Spleen (tissue), 11 donors: ENCODE measurements at regions not wholly inside any gene's neighbourhood (a gene's known extent, or its start where the extent isn't known, plus 50 kb on each side); places are given as distances from the start of the nearest gene placed in this dataset.

Experiments used
- DNase-seq: peaks from one replicate; pipeline ENCODE4 v3.0.0-alpha.2; 2020
- H3K27ac ChIP-seq, 8 donors: fragments of 200-600 bp; sonication (generic) in 7 of 8; 1 replicate in 4 of 8; 2 replicates in 4 of 8; pipeline versions ENCODE4 v1.5.0 to v1.8.0; 2016 to 2021; ENCODE audit warnings: inconsistent platforms in 4 of 8, mild to moderate bottlenecking in 4 of 8, moderate library complexity in 1 of 8
- H3K27me3 ChIP-seq, 7 donors: fragments of 200-600 bp; sonication (generic) in 6 of 7; replicated peaks in 1 of 7; 1 replicate in 4 of 7; 2 replicates in 3 of 7; pipeline versions ENCODE4 v1.5.0 to v1.8.0; 2016 to 2021; ENCODE audit warnings: inconsistent platforms in 3 of 7, mild to moderate bottlenecking in 1 of 7
- H3K36me3 ChIP-seq, 6 donors: fragments of 200-600 bp; sonication (generic) in 5 of 6; 1 replicate in 4 of 6; 2 replicates in 2 of 6; pipeline versions ENCODE4 v1.5.0 to v1.8.0; 2016 to 2021; ENCODE audit warnings: inconsistent platforms in 2 of 6
- H3K4me1 ChIP-seq, 6 donors: fragments of 200-600 bp; sonication (generic) in 5 of 6; 1 replicate in 3 of 6; 2 replicates in 3 of 6; pipeline versions ENCODE4 v1.5.0 to v1.8.0; 2016 to 2021; ENCODE audit warnings: inconsistent platforms in 3 of 6
- H3K4me3 ChIP-seq, 8 donors: fragments of 200-600 bp; sonication (generic) in 7 of 8; 1 replicate in 4 of 8; 2 replicates in 4 of 8; pipeline versions ENCODE4 v1.5.0 to v1.8.0; 2016 to 2021; ENCODE audit warnings: inconsistent platforms in 4 of 8, mild to moderate bottlenecking in 4 of 8, moderate library complexity in 2 of 8
- H3K9me3 ChIP-seq, 8 donors: fragments of 200-600 bp; sonication (generic) in 7 of 8; 1 replicate in 4 of 8; 2 replicates in 4 of 8; pipeline versions ENCODE4 v1.5.0 to v1.8.0; 2016 to 2021; ENCODE audit warnings: inconsistent platforms in 4 of 8
- CTCF ChIP-seq, 11 experiments: fragments of 200-600 bp in 7 of 11; fragments of 450-650 bp in 4 of 11; sonication (generic) in 4 of 11; IDR thresholded peaks in 8 of 11; conservative IDR thresholded peaks in 3 of 11; 1 replicate in 7 of 11; 2 replicates in 4 of 11; pipeline versions ENCODE4 v1.4.0 to v1.8.0; 2016 to 2021; ENCODE audit warnings: antibody characterized with exemption in 11 of 11, inconsistent platforms in 4 of 11, mild to moderate bottlenecking in 1 of 11
- POLR2A ChIP-seq, 3 donors: fragments of 450-650 bp; IDR thresholded peaks; one replicate each; pipeline ENCODE4 v1.5.1; 2017; ENCODE audit warnings: antibody characterized with exemption in 3 of 3, mild to moderate bottlenecking in 1 of 3
- POLR2AphosphoS5 ChIP-seq, 3 donors: sonication (generic); formaldehyde crosslinking; IDR thresholded peaks; one replicate each; pipeline ENCODE4 v1.5.1; 2017; ENCODE audit warnings: antibody characterized with exemption in 3 of 3
- WGBS, 5 donors: extraction: QIAGEN DNeasy Blood & Tissue Kit in 3 of 5; methylation state at CpG; one replicate each; pipeline versions ENCODE4 v1.1.5 to v1.1.7; 2013 to 2018; 5-methylcytosine and 5-hydroxymethylcytosine counted together
- intact Hi-C: fragments of 100-400 bp; cut with DNase I; formaldehyde crosslinking; loops from one replicate; pipeline ENCODE4 v1.15.0; 2023; ENCODE audit warnings: low total_unique reads
- donor health status: healthy with polysubstance abuse.
- donor health status: DM: no; HTN: no; CAD: no; lungs with moderate emphysema.
- donor health status: DM: no; HTN: no; CAD: no.
- donor health status: Bipolar disorder and iron deficiency.
- donor health status: healthy.
- donor health status: DM: no; HTN: no; CAD: no.
- donor health status: DM: yes; HTN: yes; CAD: no.

DNA sequence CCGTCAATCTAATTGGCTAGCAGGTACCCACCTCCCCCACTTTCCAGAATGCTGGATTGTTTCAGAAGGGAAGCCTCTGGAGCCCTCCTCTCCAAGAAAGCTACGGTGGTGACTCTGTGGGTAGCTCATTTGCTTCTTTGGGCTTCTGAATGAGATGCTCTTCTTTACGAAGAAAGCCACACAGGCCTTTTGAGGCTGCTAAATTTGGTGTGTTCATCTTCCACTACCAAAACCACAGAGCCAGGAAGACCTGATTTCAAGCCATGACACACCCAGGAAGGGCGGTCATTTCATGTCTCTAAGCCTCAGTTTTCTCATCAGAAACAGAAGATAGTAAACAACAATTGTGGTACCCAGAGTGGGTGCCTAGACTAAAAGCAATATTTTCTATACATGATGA is 901.2 kb downstream of the KCNMA1 start:
- H3K27me3 ChIP-seq: no peaks in the 10 kb centered on the region
- intact Hi-C loops: no loop called here
- DNase-seq: no peak

DNA sequence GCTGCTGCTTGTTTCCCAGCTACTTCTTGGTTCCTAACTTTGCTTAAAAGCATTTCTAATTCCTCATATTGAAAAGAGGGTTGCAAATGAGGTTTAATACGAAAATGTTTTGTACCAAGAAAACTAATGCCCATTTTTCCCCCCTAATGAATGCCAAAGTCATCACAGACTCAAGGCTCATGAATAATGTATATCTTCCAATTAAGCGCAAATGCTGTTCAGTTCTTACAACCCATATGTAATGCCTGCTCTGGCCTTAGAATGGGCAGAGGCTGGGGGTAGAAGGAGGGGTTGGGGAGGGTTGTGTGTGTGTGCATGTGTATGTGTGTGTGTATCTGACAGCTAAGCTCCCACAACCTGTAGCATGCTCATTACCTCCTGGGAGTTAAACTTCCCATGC is 901.7 kb downstream of the KCNMA1 start:
- DNase-seq: no peak
- intact Hi-C loops: no loop called here
- Histone ChIP-seq H3K9me3 (peaks cover 0 to 19% (median 12%) of the 10 kb centered on the region in 8 donors), H3K27me3 (no peaks in the 10 kb centered on the region), H3K4me1 (no peaks in the 10 kb centered on the region), H3K4me3 (no peak overlapping the region), H3K36me3 (no peaks in the 10 kb centered on the region), H3K27ac (no peak overlapping the region)
- WGBS, 5 donors: 75 to 82% (median 78%) methylated on average over 2 of the region's 2 CpGs
- TF ChIP-seq CTCF (IDR thresholded peaks at IDR 0.05 in 8 of 11, conservative IDR thresholded peaks at IDR 0.05 in 3 of 11) (no peak), POLR2AphosphoS5 (IDR thresholded peaks at IDR 0.05) (no peak), POLR2A (IDR thresholded peaks at IDR 0.05) (no peak)

More for the DNA sequence above, 901.2 kb downstream of the KCNMA1 start:
- Histone ChIP-seq H3K36me3 (no peaks in the 10 kb centered on the region), H3K4me1 (no peaks in the 10 kb centered on the region), H3K9me3 (peaks cover 0 to 14% (median 7%) of the 10 kb centered on the region in 8 donors), H3K4me3 (no peak overlapping the region), H3K27ac (no peak overlapping the region)
- WGBS, 5 donors: 59 to 79% (median 73%) methylated on average over 4 of the region's 4 CpGs
- no peak for TF ChIP-seq CTCF (IDR thresholded peaks at IDR 0.05 in 8 of 11, conservative IDR thresholded peaks at IDR 0.05 in 3 of 11)

DNA sequence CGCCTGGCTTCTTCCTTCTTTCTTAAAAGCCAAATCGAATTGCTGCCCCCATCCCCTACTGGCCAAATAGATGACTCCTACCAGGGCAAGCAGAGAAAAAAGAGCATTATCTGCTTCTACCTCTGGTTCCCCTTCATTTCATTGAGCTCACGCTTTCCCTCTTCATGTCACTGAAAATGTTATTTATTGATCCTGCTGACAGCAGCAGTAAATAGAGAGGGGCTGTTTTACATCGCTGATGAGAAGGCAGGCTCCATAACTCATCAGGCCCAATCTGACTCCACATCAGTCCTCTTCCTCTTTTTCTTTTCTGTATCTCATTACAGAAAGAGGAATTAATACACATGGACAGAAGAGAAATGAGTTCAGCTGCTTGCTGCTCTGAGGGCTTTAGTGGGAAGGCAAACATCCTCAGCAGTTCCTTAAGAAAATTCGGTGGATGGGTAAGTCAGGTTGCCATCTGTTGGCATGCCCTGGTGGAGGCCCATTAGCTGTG is 904.1 kb downstream of the KCNMA1 start:
- no peaks in the 10 kb centered on the region for H3K36me3 ChIP-seq
- peaks cover 0 to 26% (median 15%) of the 10 kb centered on the region in 8 donors for H3K9me3 ChIP-seq
- WGBS, 5 donors: 34 to 50% (median 40%) methylated on average over 5 of the region's 5 CpGs
- H3K4me1 ChIP-seq: no peaks in the 10 kb centered on the region
- no peaks in the 10 kb centered on the region for H3K27me3 ChIP-seq
- no peak overlapping the region for H3K27ac ChIP-seq
- DNase-seq: no peak
- intact Hi-C loops: no loop called here
- H3K4me3 ChIP-seq: no peak overlapping the region
- no peak for TF ChIP-seq CTCF (IDR thresholded peaks at IDR 0.05 in 8 of 11, conservative IDR thresholded peaks at IDR 0.05 in 3 of 11)

GRCh38 chr10:76732306-76732705 is 905.3 kb downstream of the KCNMA1 start:
- TF ChIP-seq POLR2A (IDR thresholded peaks at IDR 0.05): no peak
- TF ChIP-seq CTCF (IDR thresholded peaks at IDR 0.05 in 8 of 11, conservative IDR thresholded peaks at IDR 0.05 in 3 of 11): no peak
- no peak for TF ChIP-seq POLR2AphosphoS5 (IDR thresholded peaks at IDR 0.05)
- intact Hi-C loops: no loop called here
- Histone ChIP-seq H3K36me3 (no peaks in the 10 kb centered on the region), H3K4me3 (no peak overlapping the region), H3K4me1 (no peaks in the 10 kb centered on the region), H3K27ac (no peak overlapping the region), H3K27me3 (no peaks in the 10 kb centered on the region), H3K9me3 (peaks cover 0 to 26% (median 15%) of the 10 kb centered on the region in 8 donors)
- DNase-seq: no peak
- WGBS, 5 donors: 91 to 97% (median 95%) methylated on average over 3 of the region's 3 CpGs
